Mesenchymal stem cell (in vitro differentiated cells and primary cell): ENCODE measurements at regions not wholly inside any gene's neighbourhood (a gene's known extent, or its start where the extent isn't known, plus 50 kb on each side); places are given as distances from the start of the nearest gene placed in this dataset.

Experiments used
- DNase-seq: peaks from one replicate; pipeline ENCODE4 v3.0.0-alpha.2; 2013
- H2AFZ ChIP-seq: one replicate; pipeline ENCODE4 v1.6.1; 2013; ENCODE audit warnings: low read depth, mild to moderate bottlenecking, control low read depth, inconsistent platforms, low read length, moderate library complexity
- H2AK5ac ChIP-seq: 2 replicates; pipeline ENCODE4 v1.6.1; 2013; ENCODE audit warnings: low read length, moderate library complexity, mild to moderate bottlenecking, inconsistent platforms; ENCODE audit not compliant: severe bottlenecking
- H2BK120ac ChIP-seq: one replicate; pipeline ENCODE4 v1.6.1; 2013; ENCODE audit warnings: low read depth, mild to moderate bottlenecking, inconsistent platforms, low read length, moderate library complexity
- H2BK12ac ChIP-seq, 2 experiments: one replicate each; pipeline ENCODE4 v1.6.1; 2013; ENCODE audit warnings: inconsistent platforms in 2 of 2, low read length in 2 of 2, mild to moderate bottlenecking in 2 of 2, moderate library complexity in 2 of 2, control low read depth in 1 of 2
- H2BK15ac ChIP-seq: one replicate; pipeline ENCODE4 v1.6.1; 2013; ENCODE audit warnings: mild to moderate bottlenecking, low read depth, inconsistent platforms; ENCODE audit not compliant: poor library complexity, severe bottlenecking
- H2BK5ac ChIP-seq: 2 replicates; pipeline ENCODE4 v1.6.1; 2013; ENCODE audit warnings: low read depth, mild to moderate bottlenecking, low read length, control low read depth, inconsistent platforms; ENCODE audit not compliant: poor library complexity, severe bottlenecking
- H3K14ac ChIP-seq, 2 experiments: one replicate each; pipeline ENCODE4 v1.6.1; 2013; ENCODE audit warnings: inconsistent platforms in 2 of 2, low read length in 2 of 2, control low read depth in 1 of 2, mild to moderate bottlenecking in 1 of 2, moderate library complexity in 1 of 2
- H3K18ac ChIP-seq, 2 experiments: one replicate each; pipeline ENCODE4 v1.6.1; 2013; ENCODE audit warnings: inconsistent platforms in 2 of 2, low read length in 2 of 2, control low read depth in 1 of 2, low read depth in 1 of 2, mild to moderate bottlenecking in 1 of 2
- H3K23ac ChIP-seq, 2 experiments: one replicate each; pipeline ENCODE4 v1.6.1; 2013; ENCODE audit warnings: inconsistent platforms in 2 of 2, low read length in 2 of 2, mild to moderate bottlenecking in 2 of 2, moderate library complexity in 2 of 2, control low read depth in 1 of 2
- H3K27ac ChIP-seq: 2 replicates; pipeline ENCODE4 v1.5.1; 2013; ENCODE audit warnings: mild to moderate bottlenecking, moderate library complexity, low read length, control low read depth, inconsistent platforms; ENCODE audit not compliant: poor library complexity, severe bottlenecking
- H3K27me3 ChIP-seq, 2 experiments: 2 replicates each; pipeline versions ENCODE4 v1.6.1 to v1.7.0; 2013; ENCODE audit warnings: low read length in 2 of 2, mild to moderate bottlenecking in 2 of 2, moderate library complexity in 2 of 2, control low read depth in 1 of 2, inconsistent platforms in 1 of 2; ENCODE audit not compliant: control insufficient read depth in 1 of 2, insufficient read depth in 1 of 2
- H3K36me3 ChIP-seq, 2 experiments: 2 replicates each; pipeline versions ENCODE4 v1.6.1 to v1.7.0; 2013; ENCODE audit warnings: low read length in 2 of 2, control low read depth in 1 of 2, inconsistent platforms in 1 of 2, low read depth in 1 of 2, mild to moderate bottlenecking in 1 of 2; ENCODE audit not compliant: insufficient read depth in 2 of 2, control insufficient read depth in 1 of 2
- H3K4ac ChIP-seq, 2 experiments: one replicate each; pipeline ENCODE4 v1.6.1; 2013; ENCODE audit warnings: inconsistent platforms in 2 of 2, low read length in 2 of 2, mild to moderate bottlenecking in 2 of 2, moderate library complexity in 2 of 2, control low read depth in 1 of 2, low read depth in 1 of 2
- H3K4me1 ChIP-seq: 2 replicates; pipeline ENCODE4 v1.6.1; 2013; ENCODE audit warnings: low read depth, low read length, control low read depth; ENCODE audit not compliant: control insufficient read depth, insufficient read depth
- H3K4me2 ChIP-seq: 2 replicates; pipeline ENCODE4 v1.6.1; 2013; ENCODE audit warnings: low read length, mild to moderate bottlenecking, inconsistent platforms; ENCODE audit not compliant: poor library complexity, severe bottlenecking
- H3K4me3 ChIP-seq, 2 experiments: 2 replicates each; pipeline versions ENCODE4 v1.5.1 to v1.7.0; 2013; ENCODE audit warnings: low read length in 2 of 2, mild to moderate bottlenecking in 2 of 2, control low read depth in 1 of 2, low read depth in 1 of 2; ENCODE audit not compliant: insufficient read depth in 1 of 2
- H3K79me1 ChIP-seq: replicated peaks from 2 replicates; pipeline ENCODE4 v1.6.1; 2013; ENCODE audit warnings: mild to moderate bottlenecking, control low read depth, low read length, inconsistent platforms; ENCODE audit not compliant: poor library complexity, severe bottlenecking
- H3K9ac ChIP-seq: 2 replicates; pipeline ENCODE4 v1.7.0; 2013; ENCODE audit warnings: mild to moderate bottlenecking, low read length, moderate library complexity
- H3K9me3 ChIP-seq: 2 replicates; pipeline ENCODE4 v1.7.0; 2013; ENCODE audit warnings: mild to moderate bottlenecking, low read length; ENCODE audit not compliant: control insufficient read depth
- H4K8ac ChIP-seq: one replicate; pipeline ENCODE4 v1.6.1; 2013; ENCODE audit warnings: inconsistent platforms, mild to moderate bottlenecking, low read length, moderate library complexity
- H4K91ac ChIP-seq: one replicate; pipeline ENCODE4 v1.6.1; 2013; ENCODE audit warnings: mild to moderate bottlenecking, low read length, inconsistent platforms
- WGBS: methylation state at CpG from one replicate; pipeline ENCODE4 v1.1.7; 2013; ENCODE audit warnings: mixed read lengths; 5-methylcytosine and 5-hydroxymethylcytosine counted together

DNA sequence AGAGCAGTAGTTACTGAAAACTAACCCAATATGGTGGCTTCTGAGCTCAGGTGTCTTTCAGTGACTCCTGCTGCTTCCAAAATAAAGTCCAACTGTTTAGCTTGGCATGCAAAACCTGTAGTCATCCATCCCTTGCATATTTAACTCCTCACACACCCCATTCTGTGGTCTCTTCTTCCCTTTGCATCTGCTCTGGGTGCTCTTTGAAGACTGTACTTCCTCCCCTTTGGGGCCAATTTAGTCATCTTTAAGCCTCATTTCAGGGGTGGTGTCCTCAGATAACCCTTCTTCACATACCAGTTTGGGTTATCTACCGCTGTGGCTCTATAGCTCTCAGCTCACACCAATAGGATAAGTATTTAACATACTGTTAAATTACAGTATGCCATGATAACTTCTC lies 209.9 kb upstream of the DMRT1 start:
- Histone ChIP-seq H3K4me3 (no peak overlapping the region), H3K9ac (no peak overlapping the region), H3K4ac (no peak overlapping the region), H2BK15ac (no peak overlapping the region), H2BK120ac (no peak overlapping the region), H3K4me2 (no peak overlapping the region), H3K27ac (no peak overlapping the region), H2BK12ac (no peak overlapping the region), H3K27me3 (no peaks in the 10 kb centered on the region), H2AK5ac (no peak overlapping the region), H3K18ac (no peak overlapping the region), H3K4me1 (peaks cover 2% of the 10 kb centered on the region), H4K8ac (no peak overlapping the region), H2BK5ac (no peak overlapping the region), H3K14ac (no peak overlapping the region), H2AFZ (no peak overlapping the region), H3K79me1 (no peaks in the 10 kb centered on the region), H4K91ac (no peak overlapping the region), H3K36me3 (no peaks in the 10 kb centered on the region), H3K9me3 (peaks cover 2% of the 10 kb centered on the region), H3K23ac (no peak overlapping the region)
- WGBS = no CpG with 5 or more reads among the region's 1 CpG
- DNase-seq = no peak

DNA sequence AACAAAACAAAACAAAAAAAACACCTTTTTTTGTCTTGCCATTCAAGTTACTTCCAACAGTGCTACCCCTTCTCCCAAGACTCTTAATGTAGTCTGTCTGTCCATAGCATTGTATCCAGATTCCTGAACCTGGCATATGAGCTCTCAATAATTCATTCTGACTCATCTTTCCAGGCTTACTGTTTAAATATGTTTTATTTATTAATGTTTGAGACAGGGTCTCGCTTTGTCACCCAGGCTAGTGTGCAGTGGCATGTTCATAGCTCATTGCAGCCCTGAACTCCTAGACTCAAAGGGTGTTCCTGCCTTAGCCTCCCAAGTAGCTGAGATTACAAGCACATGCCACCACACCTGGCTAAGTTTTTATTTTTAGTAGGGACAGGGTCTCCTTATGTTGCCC lies 208.0 kb upstream of the DMRT1 start:
- Histone ChIP-seq H3K36me3 (no peaks in the 10 kb centered on the region), H4K91ac (no peak overlapping the region), H3K4ac (no peak overlapping the region), H3K4me3 (no peak overlapping the region), H2AK5ac (no peak overlapping the region), H2AFZ (no peak overlapping the region), H3K9ac (no peak overlapping the region), H2BK120ac (no peak overlapping the region), H3K14ac (no peak overlapping the region), H3K23ac (no peak overlapping the region), H3K18ac (no peak overlapping the region), H2BK12ac (no peak overlapping the region), H3K27me3 (no peaks in the 10 kb centered on the region), H3K4me1 (peaks cover 2% of the 10 kb centered on the region), H3K9me3 (peaks cover 2% of the 10 kb centered on the region), H3K79me1 (no peaks in the 10 kb centered on the region), H3K27ac (no peak overlapping the region), H3K4me2 (no peak overlapping the region), H2BK5ac (no peak overlapping the region), H4K8ac (no peak overlapping the region), H2BK15ac (no peak overlapping the region)
- WGBS = 80% methylated on average over 1 of the region's 1 CpG
- no peak for DNase-seq

DNA sequence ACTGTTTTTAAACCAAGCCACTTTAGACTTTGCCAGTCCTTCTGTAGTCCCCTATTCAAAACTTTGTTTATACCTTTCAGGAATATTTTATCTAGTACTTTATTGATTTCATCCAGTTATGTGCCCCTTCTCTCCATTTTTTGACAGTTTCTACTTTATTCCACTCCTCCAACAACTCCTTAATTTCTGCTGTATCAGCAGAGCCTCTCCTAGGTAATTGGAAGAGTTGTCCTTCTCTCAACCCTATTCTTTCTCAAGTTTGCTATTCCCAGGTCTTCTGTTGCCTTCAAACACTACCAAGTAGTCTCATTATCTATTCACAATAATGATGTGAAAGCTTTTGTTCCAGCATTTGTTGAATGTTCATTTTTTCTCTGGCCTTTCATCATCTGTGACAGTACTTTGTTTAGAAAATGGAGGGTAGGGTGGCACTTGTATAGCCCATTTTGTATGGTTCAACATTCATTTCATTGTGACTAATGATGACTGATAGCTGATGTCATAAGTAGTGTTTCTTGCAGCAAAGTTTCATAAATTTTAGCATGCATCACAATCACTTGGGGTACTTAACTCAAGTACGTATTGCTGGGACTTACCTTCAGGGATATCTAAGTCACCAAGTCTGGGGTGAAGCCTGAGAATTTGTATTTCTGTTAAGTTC lies 204.4 kb upstream of the DMRT1 start:
- DNase-seq = no peak
- Histone ChIP-seq H3K36me3 (no peaks in the 10 kb centered on the region), H3K23ac (no peak overlapping the region), H2BK120ac (no peak overlapping the region), H3K4me2 (no peak overlapping the region), H2BK15ac (no peak overlapping the region), H4K91ac (no peak overlapping the region), H4K8ac (no peak overlapping the region), H3K14ac (no peak overlapping the region), H2BK5ac (no peak overlapping the region), H2BK12ac (no peak overlapping the region), H3K18ac (no peak overlapping the region), H2AK5ac (no peak overlapping the region), H3K79me1 (no peaks in the 10 kb centered on the region), H3K4me3 (no peak overlapping the region), H3K27me3 (no peaks in the 10 kb centered on the region), H3K9me3 (peaks cover 2% of the 10 kb centered on the region), H3K9ac (no peak overlapping the region), H3K4ac (no peak overlapping the region), H3K27ac (no peak overlapping the region), H3K4me1 (no peaks in the 10 kb centered on the region), H2AFZ (no peak overlapping the region)
- WGBS = 71% methylated on average over 1 of the region's 1 CpG

DNA sequence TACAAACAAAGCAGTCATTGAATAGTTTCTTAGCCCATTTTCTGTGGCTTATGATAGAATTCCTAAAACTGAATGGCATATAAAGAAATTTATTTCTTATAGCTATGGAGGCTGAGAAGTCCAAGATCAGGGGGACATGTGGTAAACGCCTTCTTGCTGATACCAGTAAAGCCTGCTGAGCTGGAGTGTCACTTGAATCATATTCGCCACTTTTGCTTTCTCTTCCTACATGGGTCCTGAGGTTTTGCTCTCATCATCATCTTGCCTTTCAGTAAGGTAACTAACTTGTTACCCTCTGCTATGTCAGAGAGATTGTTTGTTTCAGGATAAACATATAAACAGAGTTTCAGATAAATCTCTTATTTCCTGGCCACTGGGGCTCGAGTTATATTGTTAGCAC lies 203.3 kb upstream of the DMRT1 start:
- WGBS = 88% methylated on average over 3 of the region's 3 CpGs
- DNase-seq = no peak
- H3K27ac ChIP-seq = no peak overlapping the region
- peaks cover 2% of the 10 kb centered on the region for H3K9me3 ChIP-seq
- H3K36me3 ChIP-seq = no peaks in the 10 kb centered on the region
- no peak overlapping the region for H2BK5ac ChIP-seq
- H2BK12ac ChIP-seq = no peak overlapping the region
- H3K4me2 ChIP-seq = no peak overlapping the region
- no peak overlapping the region for H4K91ac ChIP-seq
- no peaks in the 10 kb centered on the region for H3K79me1 ChIP-seq
- no peak overlapping the region for H2BK15ac ChIP-seq
- H3K27me3 ChIP-seq = no peaks in the 10 kb centered on the region
- H3K4ac ChIP-seq = no peak overlapping the region
- H4K8ac ChIP-seq = no peak overlapping the region
- H2AFZ ChIP-seq = no peak overlapping the region
- no peaks in the 10 kb centered on the region for H3K4me1 ChIP-seq
- H3K14ac ChIP-seq = no peak overlapping the region
- H3K18ac ChIP-seq = no peak overlapping the region
- no peak overlapping the region for H3K9ac ChIP-seq
- H3K23ac ChIP-seq = no peak overlapping the region
- no peak overlapping the region for H2AK5ac ChIP-seq
- H3K4me3 ChIP-seq = no peak overlapping the region
- no peak overlapping the region for H2BK120ac ChIP-seq
